ENCODE measurements at regions not wholly inside any gene's neighbourhood (a gene's known extent, or its start where the extent isn't known, plus 50 kb on each side); places are given as distances from the start of the nearest gene placed in this dataset.

DNA sequence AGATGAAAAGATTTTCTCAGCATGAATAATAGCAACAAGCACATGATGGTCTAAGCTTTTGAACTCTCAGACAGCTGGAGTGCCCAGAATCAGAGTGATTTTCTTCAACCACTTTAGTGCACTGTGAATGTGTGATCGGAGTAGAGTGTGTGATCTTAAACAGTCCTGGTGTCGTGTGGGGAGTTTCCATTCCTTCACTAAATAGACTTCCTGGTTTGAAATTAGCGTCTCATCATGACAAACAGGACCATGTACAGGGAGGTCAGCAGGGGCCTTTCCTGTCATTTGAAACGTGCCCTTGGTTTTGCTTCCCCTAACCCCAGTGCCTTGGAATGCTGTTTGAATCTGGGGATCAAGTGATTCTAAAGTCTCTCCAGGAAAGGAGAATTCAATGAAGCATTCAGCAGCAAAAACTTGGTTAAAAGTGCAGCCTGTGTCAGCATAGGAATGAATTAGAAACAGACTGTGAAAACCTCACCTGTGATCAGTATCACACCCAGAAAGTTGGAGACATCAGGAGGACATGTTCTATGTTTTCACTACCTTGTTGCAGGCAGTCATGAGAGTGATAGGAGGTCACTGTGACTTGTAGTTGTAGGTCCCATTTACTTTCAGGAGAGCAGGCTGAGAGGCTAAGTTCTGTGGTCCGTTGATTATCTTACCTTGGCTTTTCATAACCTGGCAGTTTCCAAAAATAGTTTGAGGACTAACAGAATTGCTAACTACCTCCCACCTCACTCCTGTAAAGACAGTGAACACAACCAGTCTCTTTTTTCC is 400.3 kb downstream of the MTX2 start:
- Histone ChIP-seq H3K4me1 (ENCODE audit: insufficient read depth, low read length, poor library complexity, severe bottlenecking) (peaks cover 65% of the 10 kb centered on the region), H3K36me3 (ENCODE audit: insufficient read depth, low read length, poor library complexity, severe bottlenecking) (no peaks in the 10 kb centered on the region), H3K4me3 (ENCODE audit: low read depth, low read length, poor library complexity, severe bottlenecking) (no peak overlapping the region), H3K27me3 (replicated peaks; ENCODE audit: insufficient read depth, low read depth, low read length, poor library complexity) (no peaks in the 10 kb centered on the region), H3K9me3 (ENCODE audit: low read depth, low read length, poor library complexity, severe bottlenecking) (no peaks in the 10 kb centered on the region), H3K27ac (ENCODE audit: low read depth, low read length, poor library complexity, severe bottlenecking) (peak overlapping the region; percentile 67)
- ChIA-PET CTCF (no interaction called here), POLR2A (ENCODE audit: low non-redundant PET) (no interaction called here)
- intact Hi-C loops (cut with micrococcal nuclease; ENCODE audit: unreplicated experiment): no loop called here
- TF ChIP-seq, protein P1, sequence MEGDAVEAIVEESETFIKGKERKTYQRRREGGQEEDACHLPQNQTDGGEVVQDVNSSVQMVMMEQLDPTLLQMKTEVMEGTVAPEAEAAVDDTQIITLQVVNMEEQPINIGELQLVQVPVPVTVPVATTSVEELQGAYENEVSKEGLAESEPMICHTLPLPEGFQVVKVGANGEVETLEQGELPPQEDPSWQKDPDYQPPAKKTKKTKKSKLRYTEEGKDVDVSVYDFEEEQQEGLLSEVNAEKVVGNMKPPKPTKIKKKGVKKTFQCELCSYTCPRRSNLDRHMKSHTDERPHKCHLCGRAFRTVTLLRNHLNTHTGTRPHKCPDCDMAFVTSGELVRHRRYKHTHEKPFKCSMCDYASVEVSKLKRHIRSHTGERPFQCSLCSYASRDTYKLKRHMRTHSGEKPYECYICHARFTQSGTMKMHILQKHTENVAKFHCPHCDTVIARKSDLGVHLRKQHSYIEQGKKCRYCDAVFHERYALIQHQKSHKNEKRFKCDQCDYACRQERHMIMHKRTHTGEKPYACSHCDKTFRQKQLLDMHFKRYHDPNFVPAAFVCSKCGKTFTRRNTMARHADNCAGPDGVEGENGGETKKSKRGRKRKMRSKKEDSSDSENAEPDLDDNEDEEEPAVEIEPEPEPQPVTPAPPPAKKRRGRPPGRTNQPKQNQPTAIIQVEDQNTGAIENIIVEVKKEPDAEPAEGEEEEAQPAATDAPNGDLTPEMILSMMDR (conservative IDR thresholded peaks at IDR 0.05; ENCODE audit: low read depth, low read length): no peak
- no peak for TF ChIP-seq EZH2 (IDR thresholded peaks at IDR 0.05; ENCODE audit: borderline replicate concordance, low read depth, low read length, poor library complexity, severe bottlenecking)
- peak; percentile 63 for DNase-seq (ENCODE audit: low spot score)
- TSS peak; percentile 12 for BruUV-seq (replicated peaks)

DNA sequence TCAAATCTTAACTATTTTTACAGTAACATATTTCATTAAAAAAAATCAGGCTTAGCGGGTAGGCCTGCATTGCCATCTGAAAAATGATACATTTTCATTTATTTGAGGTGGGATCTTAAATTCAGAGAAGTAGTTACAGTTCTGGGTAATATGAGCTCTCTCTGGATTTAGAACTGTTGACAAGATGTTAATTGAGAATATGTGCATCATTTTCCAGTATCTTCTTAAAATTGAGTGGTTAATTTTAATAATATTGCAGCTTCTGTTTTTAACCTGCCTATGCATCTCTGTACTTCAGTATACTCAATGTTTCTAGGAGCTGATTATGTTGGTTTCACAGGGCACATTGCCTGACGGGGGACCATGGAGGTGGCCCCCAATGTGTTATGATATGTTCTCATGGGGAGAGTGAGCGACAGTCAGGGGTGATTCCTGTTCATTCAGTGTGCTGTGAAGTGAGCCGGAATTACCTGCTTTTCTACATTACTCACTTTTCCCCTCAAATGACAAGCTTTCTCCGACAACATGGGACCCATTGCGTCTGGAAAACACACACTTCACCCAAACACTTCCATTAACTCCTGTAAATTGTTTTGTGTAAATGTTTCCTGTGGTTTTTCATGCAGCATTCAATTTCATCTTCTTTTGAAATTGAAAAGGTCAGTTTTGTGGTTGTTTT is 406.2 kb downstream of the MTX2 start:
- CTCF ChIA-PET: no interaction called here
- H3K4me1 ChIP-seq (ENCODE audit: insufficient read depth, low read length, poor library complexity, severe bottlenecking): peaks cover 88% of the 10 kb centered on the region
- DNase-seq (ENCODE audit: low spot score): no peak
- no peaks in the 10 kb centered on the region for H3K36me3 ChIP-seq (ENCODE audit: insufficient read depth, low read length, poor library complexity, severe bottlenecking)
- peak overlapping the region; percentile 55 for H3K27ac ChIP-seq (ENCODE audit: low read depth, low read length, poor library complexity, severe bottlenecking)
- no peaks in the 10 kb centered on the region for H3K9me3 ChIP-seq (ENCODE audit: low read depth, low read length, poor library complexity, severe bottlenecking)
- intact Hi-C loops (cut with micrococcal nuclease; ENCODE audit: unreplicated experiment): loop anchor here (5.0 kb wide), 1 partner anchor 137 kb away; no protein-coding TSS in a partner anchor
- no peaks in the 10 kb centered on the region for H3K27me3 ChIP-seq (replicated peaks; ENCODE audit: insufficient read depth, low read depth, low read length, poor library complexity)
- TF ChIP-seq EZH2 (IDR thresholded peaks at IDR 0.05; ENCODE audit: borderline replicate concordance, low read depth, low read length, poor library complexity, severe bottlenecking): no peak
- TF ChIP-seq, protein P1 (conservative IDR thresholded peaks at IDR 0.05; ENCODE audit: low read depth, low read length): no peak
- POLR2A ChIA-PET (ENCODE audit: low non-redundant PET): interaction anchor here (0.6 kb wide), 1 partner anchor 65 kb away, joined by 6 read pairs; no protein-coding TSS in a partner anchor
- H3K4me3 ChIP-seq (ENCODE audit: low read depth, low read length, poor library complexity, severe bottlenecking): no peak overlapping the region
- no TSS peak for BruUV-seq (replicated peaks)

DNA sequence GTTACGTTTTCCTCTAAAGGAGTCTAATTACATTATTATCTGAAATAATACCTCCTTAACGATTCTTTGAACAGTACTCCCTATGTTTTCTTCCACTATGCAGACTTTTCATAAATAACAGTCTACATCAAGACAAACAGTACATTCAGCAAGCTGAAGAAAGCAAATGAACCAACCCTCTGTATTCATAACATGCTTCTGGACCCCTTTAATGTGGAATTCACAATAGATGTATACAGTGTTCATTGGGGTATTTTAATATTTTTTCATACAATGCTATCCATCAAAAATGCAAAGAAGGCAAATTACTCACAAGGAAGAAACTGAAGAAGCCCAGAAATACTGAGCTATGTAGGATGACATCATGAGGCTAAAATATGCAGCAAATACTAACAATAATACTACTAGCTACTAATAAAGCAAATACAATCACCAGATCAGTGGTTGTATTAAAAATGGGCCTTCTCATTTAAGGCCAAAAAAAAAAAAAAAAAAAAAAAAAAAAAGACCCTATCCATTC is 408.6 kb downstream of the MTX2 start:
- POLR2A ChIA-PET (ENCODE audit: low non-redundant PET): interaction anchor here (0.6 kb wide), 1 partner anchor 547 kb away, joined by 9 read pairs; no protein-coding TSS in a partner anchor
- TF ChIP-seq EZH2 (IDR thresholded peaks at IDR 0.05; ENCODE audit: borderline replicate concordance, low read depth, low read length, poor library complexity, severe bottlenecking): no peak
- TF ChIP-seq, protein P1 (conservative IDR thresholded peaks at IDR 0.05; ENCODE audit: low read depth, low read length): no peak
- CTCF ChIA-PET: interaction anchor here (0.6 to 0.7 kb wide), 2 partner anchors 12 to 136 kb away, joined by 7 to 8 read pairs; no protein-coding TSS in a partner anchor
- H3K4me3 ChIP-seq (ENCODE audit: low read depth, low read length, poor library complexity, severe bottlenecking): no peak overlapping the region
- BruUV-seq (replicated peaks): no TSS peak
- H3K27ac ChIP-seq (ENCODE audit: low read depth, low read length, poor library complexity, severe bottlenecking): peak overlapping the region; percentile 91
- no peaks in the 10 kb centered on the region for H3K36me3 ChIP-seq (ENCODE audit: insufficient read depth, low read length, poor library complexity, severe bottlenecking)
- no peaks in the 10 kb centered on the region for H3K9me3 ChIP-seq (ENCODE audit: low read depth, low read length, poor library complexity, severe bottlenecking)
- intact Hi-C loops (cut with micrococcal nuclease; ENCODE audit: unreplicated experiment): loop anchor here (5.0 kb wide), 1 partner anchor 134 kb away; no protein-coding TSS in a partner anchor
- no peak for DNase-seq (ENCODE audit: low spot score)
- H3K27me3 ChIP-seq (replicated peaks; ENCODE audit: insufficient read depth, low read depth, low read length, poor library complexity): no peaks in the 10 kb centered on the region
- H3K4me1 ChIP-seq (ENCODE audit: insufficient read depth, low read length, poor library complexity, severe bottlenecking): peaks cover 92% of the 10 kb centered on the region
